Body of pancreas (tissue), 4 donors: ENCODE measurements at regions not wholly inside any gene's neighbourhood (a gene's known extent, or its start where the extent isn't known, plus 50 kb on each side); places are given as distances from the start of the nearest gene placed in this dataset.

Source experiments
- CTCF ChIP-seq, 7 experiments: fragments of 450-650 bp in 4 of 7; fragments of 200-600 bp in 3 of 7; sonication (generic) in 3 of 7; IDR thresholded peaks; one replicate each; pipeline ENCODE4 v1.5.1; 2016 to 2019; ENCODE audit warnings: antibody characterized with exemption in 7 of 7
- POLR2A ChIP-seq, 3 donors: fragments of 450-650 bp; IDR thresholded peaks; one replicate each; pipeline ENCODE4 v1.6.1; 2016; ENCODE audit warnings: antibody characterized with exemption in 3 of 3, mild to moderate bottlenecking in 2 of 3

DNA sequence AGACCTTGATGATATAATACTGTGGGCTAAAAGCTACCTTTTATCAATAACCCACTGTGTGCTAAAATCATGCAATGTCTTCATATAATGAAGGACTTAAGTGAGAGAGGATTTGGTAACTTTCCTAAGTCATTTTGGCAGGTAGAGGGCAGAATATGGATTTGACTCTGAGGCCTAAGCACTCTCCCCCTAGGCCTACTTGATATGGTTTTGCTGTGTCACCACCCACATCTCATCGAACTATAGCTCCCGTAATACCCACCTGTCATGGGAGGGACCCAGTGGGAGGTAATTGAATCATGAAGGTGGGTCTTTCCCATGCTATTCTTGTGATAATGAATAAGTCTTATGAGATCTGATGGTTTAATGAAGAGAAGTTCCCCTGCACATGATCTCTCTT lies 229.7 kb downstream of the GBA3 start:
- TF ChIP-seq CTCF (IDR thresholded peaks at IDR 0.05): no peak
- TF ChIP-seq POLR2A (IDR thresholded peaks at IDR 0.05): no peak
